Ovary (tissue), 7 donors: ENCODE measurements at regions not wholly inside any gene's neighbourhood (a gene's known extent, or its start where the extent isn't known, plus 50 kb on each side); places are given as distances from the start of the nearest gene placed in this dataset.

Experiments used
- DNase-seq, 5 donors: peaks; one replicate each; pipeline ENCODE4 v3.0.0-alpha.2; 2019 to 2020
- H3K27ac ChIP-seq, 2 donors: fragments of 200-600 bp; one replicate each; pipeline versions ENCODE4 v1.5.1 to v1.8.0; 2019 to 2022
- H3K27me3 ChIP-seq: fragments of 200-600 bp; one replicate; pipeline ENCODE4 v1.8.0; 2022
- H3K36me3 ChIP-seq: fragments of 200-600 bp; sonication (generic); one replicate; pipeline ENCODE4 v1.5.1; 2019
- H3K4me1 ChIP-seq: one replicate; pipeline ENCODE4 v1.8.1; 2013; ENCODE audit warnings: mild to moderate bottlenecking, moderate library complexity; ENCODE audit not compliant: insufficient read depth
- H3K4me3 ChIP-seq: fragments of 200-600 bp; sonication (generic); one replicate; pipeline ENCODE4 v1.5.1; 2017
- H3K9me3 ChIP-seq, 2 donors: fragments of 200-600 bp in 1 of 2; sonication (generic) in 1 of 2; one replicate each; pipeline versions ENCODE4 v1.5.1 to v1.8.1; 2013 to 2019; ENCODE audit warnings: mild to moderate bottlenecking in 1 of 2, moderate library complexity in 1 of 2
- CTCF ChIP-seq, 3 donors: fragments of 450-650 bp in 2 of 3; fragments of 200-600 bp in 1 of 3; IDR thresholded peaks; one replicate each; pipeline versions ENCODE4 v1.5.1 to v1.8.0; 2016 to 2022; ENCODE audit warnings: antibody characterized with exemption in 3 of 3, mild to moderate bottlenecking in 1 of 3
- EP300 ChIP-seq: sonication (generic); formaldehyde crosslinking; IDR thresholded peaks from one replicate; pipeline ENCODE4 v1.6.1; 2017; ENCODE audit warnings: antibody characterized with exemption
- POLR2A ChIP-seq: fragments of 450-650 bp; IDR thresholded peaks from one replicate; pipeline ENCODE4 v1.6.1; 2017; ENCODE audit warnings: antibody characterized with exemption, mild to moderate bottlenecking, moderate library complexity
- WGBS, 3 donors: extraction: QIAGEN DNeasy Blood & Tissue Kit in 1 of 3; methylation state at CpG; one replicate each; pipeline versions ENCODE4 v1.1.5 to v1.1.7; 2013 to 2017; 5-methylcytosine and 5-hydroxymethylcytosine counted together
- intact Hi-C, 4 donors: fragments of 100-400 bp; cut with DNase I; formaldehyde crosslinking; loops; one replicate each; pipeline versions ENCODE4 v1.11.0 to v1.15.1; 2022 to 2023
- donor health status: DM: no; HTN: no; CAD: no; lungs with moderate emphysema.
- donor health status: DM: no; HTN: no; CAD: no.
- donor health status: Bipolar disorder and iron deficiency.
- donor health status: DM: no; HTN: no; CAD: no.
- donor health status: DM: yes; HTN: yes; CAD: no.

GRCh38 chr5:168114444-168115017 is 176.9 kb upstream of the WWC1 start:
- H3K27ac ChIP-seq: no peak overlapping the region
- no peaks in the 10 kb centered on the region for H3K36me3 ChIP-seq
- WGBS, 3 donors: 70 to 78% (median 77%) methylated on average over 6 of the region's 6 CpGs
- no peak overlapping the region for H3K4me3 ChIP-seq
- no peaks in the 10 kb centered on the region for H3K27me3 ChIP-seq
- H3K9me3 ChIP-seq: no peaks in the 10 kb centered on the region
- H3K4me1 ChIP-seq: no peaks in the 10 kb centered on the region
- DNase-seq: no peak
- intact Hi-C loops: no loop called here
- TF ChIP-seq POLR2A (no peak), CTCF (IDR thresholded peaks at IDR 0.05) (no peak), EP300 (no peak)

- DNase-seq: no peak
- Histone ChIP-seq H3K27ac (no peak overlapping the region), H3K4me1 (no peaks in the 10 kb centered on the region), H3K4me3 (no peak overlapping the region), H3K36me3 (no peaks in the 10 kb centered on the region), H3K27me3 (no peaks in the 10 kb centered on the region), H3K9me3 (no peaks in the 10 kb centered on the region)
- intact Hi-C loops: no loop called here
- 93 to 95% (median 94%) methylated on average over 5 of the region's 5 CpGs for WGBS, 3 donors
- no peak for TF ChIP-seq CTCF (IDR thresholded peaks at IDR 0.05)
- TF ChIP-seq POLR2A: no peak
- TF ChIP-seq EP300: no peak
Observed at GRCh38 chr5:168117469-168117868, 174.0 kb upstream of the WWC1 start.

GRCh38 chr5:168118042-168118668 is 173.3 kb upstream of the WWC1 start:
- no peak for DNase-seq
- Histone ChIP-seq H3K27me3 (no peaks in the 10 kb centered on the region), H3K4me3 (no peak overlapping the region), H3K27ac (no peak overlapping the region), H3K36me3 (no peaks in the 10 kb centered on the region), H3K4me1 (no peaks in the 10 kb centered on the region), H3K9me3 (no peaks in the 10 kb centered on the region)
- intact Hi-C loops: no loop called here
- TF ChIP-seq CTCF (IDR thresholded peaks at IDR 0.05): no peak
- no peak for TF ChIP-seq POLR2A
- no peak for TF ChIP-seq EP300
- WGBS, 3 donors: 53 to 60% (median 53%) methylated on average over 16 of the region's 16 CpGs

GRCh38 chr5:168120401-168121137 is 170.9 kb upstream of the WWC1 start:
- Histone ChIP-seq H3K27me3 (no peaks in the 10 kb centered on the region), H3K9me3 (no peaks in the 10 kb centered on the region), H3K27ac (no peak overlapping the region), H3K4me1 (no peaks in the 10 kb centered on the region), H3K4me3 (no peak overlapping the region), H3K36me3 (no peaks in the 10 kb centered on the region)
- intact Hi-C loops: no loop called here
- DNase-seq: no peak
- TF ChIP-seq CTCF (IDR thresholded peaks at IDR 0.05) (no peak), EP300 (no peak), POLR2A (no peak)
- 63 to 70% (median 65%) methylated on average over 10 of the region's 10 CpGs for WGBS, 3 donors
